ENCODE measurements at regions not wholly inside any gene's neighbourhood (a gene's known extent, or its start where the extent isn't known, plus 50 kb on each side); places are given as distances from the start of the nearest gene placed in this dataset.

DNA sequence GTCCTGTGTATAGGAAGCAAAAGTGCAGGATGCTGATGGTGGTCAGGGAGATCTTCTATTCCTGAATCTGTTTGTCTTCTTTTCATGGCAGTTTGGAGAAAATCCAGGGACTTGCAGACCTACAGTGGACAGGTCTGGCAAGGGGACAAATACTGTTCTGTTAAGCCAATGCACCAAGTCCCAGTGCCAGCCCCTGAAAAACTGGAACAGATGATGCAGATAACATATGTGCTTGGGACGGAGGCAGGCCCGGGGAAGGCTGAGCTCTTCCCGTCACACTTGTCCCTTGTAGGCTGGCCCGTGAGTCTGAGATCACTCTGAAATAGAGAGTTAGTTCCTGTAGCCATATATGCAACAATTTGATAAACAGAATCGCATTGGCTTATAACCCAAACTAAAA is 265.7 kb downstream of the MTRR start:
- intact Hi-C loops (cut with DNase I), result no loop called here
- no peaks in the 10 kb centered on the region for H3K27me3 ChIP-seq
- ATAC-seq (no peak), DNase-seq (no peak)
- H3K4me3 ChIP-seq, result no peak overlapping the region
- TF ChIP-seq, protein P1, sequence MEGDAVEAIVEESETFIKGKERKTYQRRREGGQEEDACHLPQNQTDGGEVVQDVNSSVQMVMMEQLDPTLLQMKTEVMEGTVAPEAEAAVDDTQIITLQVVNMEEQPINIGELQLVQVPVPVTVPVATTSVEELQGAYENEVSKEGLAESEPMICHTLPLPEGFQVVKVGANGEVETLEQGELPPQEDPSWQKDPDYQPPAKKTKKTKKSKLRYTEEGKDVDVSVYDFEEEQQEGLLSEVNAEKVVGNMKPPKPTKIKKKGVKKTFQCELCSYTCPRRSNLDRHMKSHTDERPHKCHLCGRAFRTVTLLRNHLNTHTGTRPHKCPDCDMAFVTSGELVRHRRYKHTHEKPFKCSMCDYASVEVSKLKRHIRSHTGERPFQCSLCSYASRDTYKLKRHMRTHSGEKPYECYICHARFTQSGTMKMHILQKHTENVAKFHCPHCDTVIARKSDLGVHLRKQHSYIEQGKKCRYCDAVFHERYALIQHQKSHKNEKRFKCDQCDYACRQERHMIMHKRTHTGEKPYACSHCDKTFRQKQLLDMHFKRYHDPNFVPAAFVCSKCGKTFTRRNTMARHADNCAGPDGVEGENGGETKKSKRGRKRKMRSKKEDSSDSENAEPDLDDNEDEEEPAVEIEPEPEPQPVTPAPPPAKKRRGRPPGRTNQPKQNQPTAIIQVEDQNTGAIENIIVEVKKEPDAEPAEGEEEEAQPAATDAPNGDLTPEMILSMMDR (IDR thresholded peaks at IDR 0.05), result no peak
- TF ChIP-seq POLR2A (IDR thresholded peaks at IDR 0.05), result no peak
- H3K9me3 ChIP-seq, result no peaks in the 10 kb centered on the region
- WGBS, 4 donors, result 62 to 78% (median 76%) methylated on average over 5 of the region's 5 CpGs
- no peaks in the 10 kb centered on the region for H3K36me3 ChIP-seq
- no peaks in the 10 kb centered on the region for H3K4me1 ChIP-seq
- no peak overlapping the region for H3K27ac ChIP-seq

DNA sequence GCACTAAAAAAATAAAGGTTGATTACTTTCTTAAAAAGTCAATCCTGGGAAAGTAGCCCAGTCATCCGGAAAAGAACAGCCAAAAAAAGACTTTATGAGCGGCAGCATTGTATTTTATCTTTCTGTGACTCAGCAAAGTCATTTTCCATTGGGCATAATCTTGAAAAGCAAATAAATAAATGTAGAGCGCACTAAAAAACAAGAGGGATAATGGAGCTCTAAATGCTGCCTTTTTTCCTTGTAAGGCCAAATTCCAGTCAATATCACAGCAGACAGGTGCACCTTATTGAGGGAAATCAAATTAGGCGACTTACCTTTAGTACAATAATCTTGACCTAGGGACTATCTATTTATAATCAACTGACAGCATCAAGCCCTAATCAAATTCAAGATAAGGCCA is 266.8 kb downstream of the MTRR start:
- 50 to 58% (median 55%) methylated on average over 4 of the region's 4 CpGs for WGBS, 4 donors
- Histone ChIP-seq H3K4me1 (no peaks in the 10 kb centered on the region), H3K27me3 (no peaks in the 10 kb centered on the region), H3K9me3 (no peaks in the 10 kb centered on the region), H3K27ac (no peak overlapping the region), H3K4me3 (no peak overlapping the region), H3K36me3 (no peaks in the 10 kb centered on the region)
- no peak for ATAC-seq
- no peak for TF ChIP-seq POLR2A (IDR thresholded peaks at IDR 0.05)
- TF ChIP-seq, protein P1 (IDR thresholded peaks at IDR 0.05), result no peak
- intact Hi-C loops (cut with DNase I), result no loop called here
- DNase-seq, result no peak

DNA sequence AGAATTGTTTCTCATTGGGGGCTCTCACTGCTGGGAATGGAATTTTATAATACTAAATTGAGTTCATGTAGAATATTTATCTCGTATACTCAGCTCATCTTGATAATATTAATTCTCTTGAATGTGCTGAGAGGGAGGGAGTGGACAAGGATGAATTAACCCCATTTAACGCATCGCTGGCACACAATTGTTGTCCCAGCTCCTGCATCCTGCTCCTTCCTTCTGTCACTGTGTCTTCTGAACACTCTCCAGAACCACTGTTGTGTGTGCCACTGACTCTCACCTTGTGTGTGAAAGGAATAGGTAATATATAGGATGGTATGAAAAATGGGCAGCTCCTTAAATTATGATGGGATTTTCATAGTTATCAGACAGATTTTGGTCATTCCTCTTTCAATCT is 267.3 kb downstream of the MTRR start:
- DNase-seq (no peak), ATAC-seq (no peak)
- no peaks in the 10 kb centered on the region for H3K27me3 ChIP-seq
- TF ChIP-seq POLR2A (IDR thresholded peaks at IDR 0.05), result no peak
- TF ChIP-seq, protein P1 (IDR thresholded peaks at IDR 0.05), result no peak
- no peaks in the 10 kb centered on the region for H3K36me3 ChIP-seq
- H3K9me3 ChIP-seq, result no peaks in the 10 kb centered on the region
- no peaks in the 10 kb centered on the region for H3K4me1 ChIP-seq
- intact Hi-C loops (cut with DNase I), result no loop called here
- H3K27ac ChIP-seq, result no peak overlapping the region
- no peak overlapping the region for H3K4me3 ChIP-seq
- WGBS, 4 donors, result 74 to 78% (median 76%) methylated on average over 3 of the region's 3 CpGs

DNA sequence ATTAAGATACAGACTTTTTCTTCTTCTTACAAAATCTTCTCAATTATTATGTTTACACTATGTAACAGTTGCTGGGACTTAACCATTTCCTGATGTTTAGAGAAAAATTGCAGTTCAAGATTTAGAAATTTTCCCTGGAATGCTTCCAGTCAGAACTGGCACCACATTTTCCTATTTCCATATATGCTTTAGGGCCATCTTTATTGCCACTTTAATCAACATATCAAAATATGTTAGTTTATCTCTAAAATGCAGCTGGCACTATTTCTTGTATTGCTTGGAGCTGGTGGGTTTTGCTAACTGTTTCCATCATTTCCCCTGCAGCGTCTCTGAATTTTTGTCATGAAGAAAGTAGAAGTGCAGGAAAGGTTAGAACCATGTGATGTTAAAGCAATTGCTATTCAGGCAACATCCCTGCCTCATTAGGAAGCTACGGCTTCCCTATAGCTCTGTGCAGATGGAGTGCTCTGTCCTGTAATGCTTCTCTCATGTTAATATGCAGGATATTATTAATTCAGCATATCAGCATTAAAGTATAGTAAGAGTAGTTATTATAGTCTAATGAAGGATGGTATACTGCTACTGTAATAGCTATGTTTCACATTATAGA is 269.1 kb downstream of the MTRR start:
- intact Hi-C loops (cut with DNase I), result no loop called here
- H3K4me3 ChIP-seq, result no peak overlapping the region
- H3K36me3 ChIP-seq, result no peaks in the 10 kb centered on the region
- H3K4me1 ChIP-seq, result no peaks in the 10 kb centered on the region
- no peak for ATAC-seq
- no peaks in the 10 kb centered on the region for H3K27me3 ChIP-seq
- H3K27ac ChIP-seq, result no peak overlapping the region
- 65 to 71% (median 68%) methylated on average over 2 of the region's 2 CpGs for WGBS, 4 donors
- H3K9me3 ChIP-seq, result no peaks in the 10 kb centered on the region
- TF ChIP-seq POLR2A (IDR thresholded peaks at IDR 0.05), result no peak
- TF ChIP-seq, protein P1 (IDR thresholded peaks at IDR 0.05), result no peak
- DNase-seq, result no peak

Data from heart left ventricle (tissue), 16 donors.